GM23338 (cell line): ENCODE measurements at regions not wholly inside any gene's neighbourhood (a gene's known extent, or its start where the extent isn't known, plus 50 kb on each side); places are given as distances from the start of the nearest gene placed in this dataset.

ENCODE experiments used
- ATAC-seq: fragments of 200-7000 bp; cut with Tn5 transposase; 3 replicates; pipeline ENCODE4 v1.9.1; 2020
- DNase-seq: peaks from one replicate; pipeline ENCODE4 v3.0.0-alpha.2; 2015; ENCODE audit warnings: low spot score
- H2AFZ ChIP-seq: fragments of 200-600 bp; sonication (generic); 2 replicates; pipeline ENCODE4 v1.8.0; 2016; ENCODE audit warnings: antibody characterized with exemption, mild to moderate bottlenecking, moderate library complexity
- H3F3A ChIP-seq: fragments of 200-600 bp; sonication (generic); replicated peaks from 2 replicates; pipeline ENCODE4 v1.8.0; 2017; ENCODE audit warnings: antibody characterized with exemption, mixed run types, low read depth
- H3K27ac ChIP-seq: fragments of 200-600 bp; sonication (generic); 2 replicates; pipeline ENCODE4 v1.6.1; 2016; ENCODE audit warnings: low read depth
- H3K27me3 ChIP-seq: fragments of 200-600 bp; sonication (generic); 2 replicates; pipeline ENCODE4 v1.8.0; 2016; ENCODE audit warnings: mild to moderate bottlenecking, mixed run types, moderate library complexity; ENCODE audit not compliant: insufficient read depth
- H3K36me3 ChIP-seq: fragments of 200-600 bp; sonication (generic); 2 replicates; pipeline ENCODE4 v1.8.0; 2016; ENCODE audit warnings: mild to moderate bottlenecking; ENCODE audit not compliant: insufficient read depth
- H3K4me1 ChIP-seq: fragments of 200-600 bp; sonication (generic); 2 replicates; pipeline ENCODE4 v1.8.0; 2016; ENCODE audit warnings: mild to moderate bottlenecking, moderate library complexity; ENCODE audit not compliant: insufficient read depth
- H3K4me2 ChIP-seq: fragments of 200-600 bp; sonication (generic); 2 replicates; pipeline ENCODE4 v1.7.1; 2017; ENCODE audit warnings: mixed run types
- H3K4me3 ChIP-seq: fragments of 200-600 bp; sonication (generic); 2 replicates; pipeline ENCODE4 v1.6.1; 2016; ENCODE audit warnings: mixed run types
- H3K79me2 ChIP-seq: fragments of 200-600 bp; sonication (generic); replicated peaks from 2 replicates; pipeline ENCODE4 v1.8.0; 2017; ENCODE audit warnings: mild to moderate bottlenecking; ENCODE audit not compliant: insufficient read depth
- H3K9me2 ChIP-seq: fragments of 200-600 bp; sonication (generic); 2 replicates; pipeline ENCODE4 v1.8.0; 2017; ENCODE audit not compliant: insufficient read depth
- H4K20me1 ChIP-seq: fragments of 200-600 bp; sonication (generic); replicated peaks from 2 replicates; pipeline ENCODE4 v1.8.0; 2017; ENCODE audit warnings: mild to moderate bottlenecking; ENCODE audit not compliant: insufficient read depth
- H3K27ac Mint-ChIP-seq: 2 replicates; pipeline ENCODE4 v1.8.0; 2020; ENCODE audit warnings: inconsistent platforms, mild to moderate bottlenecking, moderate library complexity, mixed read lengths
- H3K27me3 Mint-ChIP-seq: 3 replicates; pipeline ENCODE4 v1.8.0; 2022; ENCODE audit warnings: low read depth, mild to moderate bottlenecking, moderate library complexity, mixed read lengths, inconsistent platforms; ENCODE audit not compliant: insufficient read depth, poor library complexity
- H3K36me3 Mint-ChIP-seq: 3 replicates; pipeline ENCODE4 v1.8.0; 2021; ENCODE audit warnings: low read depth, mild to moderate bottlenecking, inconsistent platforms, moderate library complexity, mixed read lengths
- H3K4me1 Mint-ChIP-seq: 3 replicates; pipeline ENCODE4 v1.8.0; 2020; ENCODE audit warnings: mild to moderate bottlenecking, inconsistent platforms, mixed read lengths
- H3K4me3 Mint-ChIP-seq: 3 replicates; pipeline ENCODE4 v1.8.0; 2021; ENCODE audit warnings: moderate library complexity, mild to moderate bottlenecking, inconsistent platforms, mixed read lengths
- H3K9me3 Mint-ChIP-seq: 3 replicates; pipeline ENCODE4 v1.8.0; 2020; ENCODE audit warnings: moderate library complexity, mild to moderate bottlenecking, inconsistent platforms, mixed read lengths
- CREB1 ChIP-seq: fragments of 250-450 bp; sonication (Bioruptor Pico); IDR thresholded peaks from 2 replicates; pipeline ENCODE4 v1.5.0; 2020; ENCODE audit warnings: low read depth, mild to moderate bottlenecking, moderate library complexity
- EZH2 ChIP-seq: fragments of 200-600 bp; sonication (generic); IDR thresholded peaks from one replicate; pipeline ENCODE4 v1.8.0; 2017; ENCODE audit warnings: antibody characterized with exemption, mild to moderate bottlenecking, low read depth; ENCODE audit not compliant: unreplicated experiment
- EZH2phosphoT487 ChIP-seq: fragments of 200-600 bp; sonication (generic); IDR thresholded peaks from one replicate; pipeline ENCODE4 v1.8.1; 2018; ENCODE audit warnings: antibody characterized with exemption; ENCODE audit not compliant: unreplicated experiment
- JUNB ChIP-seq: IDR thresholded peaks from one replicate; pipeline ENCODE4 v1.6.1; 2016; ENCODE audit warnings: antibody characterized with exemption; ENCODE audit not compliant: unreplicated experiment
- NANOG ChIP-seq: IDR thresholded peaks from 2 replicates; pipeline ENCODE4 v1.6.1; 2016; ENCODE audit warnings: antibody characterized with exemption, borderline replicate concordance
- POLR2AphosphoS5 ChIP-seq: IDR thresholded peaks from 2 replicates; pipeline ENCODE4 v1.6.1; 2016; ENCODE audit warnings: antibody characterized with exemption, low read depth
- STAT1 ChIP-seq: IDR thresholded peaks from one replicate; pipeline ENCODE4 v1.6.1; 2016; ENCODE audit warnings: antibody characterized with exemption; ENCODE audit not compliant: unreplicated experiment
- ZNF114 ChIP-seq: fragments of 250-450 bp; sonication (Bioruptor Pico); IDR thresholded peaks from 2 replicates; pipeline ENCODE4 v1.5.0; 2020; ENCODE audit warnings: mild to moderate bottlenecking, moderate library complexity
- ZNF331 ChIP-seq: fragments of 250-450 bp; sonication (Bioruptor Pico); IDR thresholded peaks from 2 replicates; pipeline ENCODE4 v1.5.0; 2020; ENCODE audit warnings: low read depth, mild to moderate bottlenecking, moderate library complexity
- TF ChIP-seq, protein P1 (sequence below), 2 experiments: fragments of 200-600 bp in 1 of 2; sonication (generic) in 1 of 2; conservative IDR thresholded peaks; 2 replicates each; pipeline versions ENCODE4 v1.5.1 to v1.6.1; 2016 to 2017; ENCODE audit warnings: antibody characterized with exemption in 2 of 2, low read depth in 2 of 2, mild to moderate bottlenecking in 2 of 2, moderate library complexity in 1 of 2
- TF ChIP-seq, protein P2 (sequence below): fragments of 250-450 bp; sonication (Bioruptor Pico); IDR thresholded peaks from 2 replicates; pipeline ENCODE4 v1.5.0; 2020; ENCODE audit warnings: mild to moderate bottlenecking, moderate library complexity
- TF ChIP-seq, protein P3 (sequence below): IDR thresholded peaks from one replicate; pipeline ENCODE4 v1.6.1; 2018; ENCODE audit warnings: antibody characterized with exemption; ENCODE audit not compliant: unreplicated experiment
- TF ChIP-seq, protein P4 (sequence below): IDR thresholded peaks from 2 replicates; pipeline ENCODE4 v1.6.1; 2016; ENCODE audit warnings: antibody characterized with exemption

DNA sequence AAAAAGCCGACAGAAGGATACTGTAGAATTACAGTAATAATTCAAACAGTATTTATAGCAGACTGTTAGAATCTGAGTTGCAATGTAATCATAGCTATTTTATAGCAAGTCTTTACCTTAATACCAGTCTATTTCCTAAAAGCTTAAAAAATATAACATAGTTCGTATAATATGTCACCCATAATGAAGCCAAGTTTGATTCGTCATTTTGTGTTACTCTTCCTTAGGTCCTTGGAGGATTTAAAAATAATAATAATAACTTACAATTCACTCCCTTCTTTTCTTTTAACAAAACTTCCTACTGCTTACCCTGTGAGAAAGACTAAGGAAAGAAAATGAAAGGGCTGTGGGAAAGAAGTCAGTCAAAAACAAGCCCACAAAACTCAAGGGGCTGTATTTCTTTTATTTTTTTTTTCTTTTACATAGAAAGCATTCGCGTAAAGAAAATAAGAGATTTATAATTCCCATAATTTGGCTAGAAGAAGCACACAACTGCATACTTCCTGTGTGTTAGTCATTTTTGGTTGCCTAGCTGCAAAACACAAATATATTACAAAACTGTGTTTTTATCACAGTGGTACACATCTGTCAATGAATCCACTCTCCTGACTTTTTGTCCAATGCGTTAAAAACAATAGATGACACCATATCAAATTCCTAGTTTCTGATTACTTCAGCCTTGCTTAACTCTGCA is 187.2 kb upstream of the CELF2 start:
- H3K79me2 ChIP-seq: no peaks in the 10 kb centered on the region
- peak overlapping the region; percentile 36; the same call in 1 of the 2 replicates for H2AFZ ChIP-seq
- Mint-ChIP-seq H3K27ac (no peak overlapping the region), H3K9me3 (no peaks in the 10 kb centered on the region), H3K4me3 (no peak overlapping the region), H3K27me3 (no peaks in the 10 kb centered on the region), H3K4me1 (peaks cover 10% of the 10 kb centered on the region; the same call in 2 of the 3 replicates), H3K36me3 (no peaks in the 10 kb centered on the region)
- no peak overlapping the region for H3K4me2 ChIP-seq
- TF ChIP-seq, protein P1, sequence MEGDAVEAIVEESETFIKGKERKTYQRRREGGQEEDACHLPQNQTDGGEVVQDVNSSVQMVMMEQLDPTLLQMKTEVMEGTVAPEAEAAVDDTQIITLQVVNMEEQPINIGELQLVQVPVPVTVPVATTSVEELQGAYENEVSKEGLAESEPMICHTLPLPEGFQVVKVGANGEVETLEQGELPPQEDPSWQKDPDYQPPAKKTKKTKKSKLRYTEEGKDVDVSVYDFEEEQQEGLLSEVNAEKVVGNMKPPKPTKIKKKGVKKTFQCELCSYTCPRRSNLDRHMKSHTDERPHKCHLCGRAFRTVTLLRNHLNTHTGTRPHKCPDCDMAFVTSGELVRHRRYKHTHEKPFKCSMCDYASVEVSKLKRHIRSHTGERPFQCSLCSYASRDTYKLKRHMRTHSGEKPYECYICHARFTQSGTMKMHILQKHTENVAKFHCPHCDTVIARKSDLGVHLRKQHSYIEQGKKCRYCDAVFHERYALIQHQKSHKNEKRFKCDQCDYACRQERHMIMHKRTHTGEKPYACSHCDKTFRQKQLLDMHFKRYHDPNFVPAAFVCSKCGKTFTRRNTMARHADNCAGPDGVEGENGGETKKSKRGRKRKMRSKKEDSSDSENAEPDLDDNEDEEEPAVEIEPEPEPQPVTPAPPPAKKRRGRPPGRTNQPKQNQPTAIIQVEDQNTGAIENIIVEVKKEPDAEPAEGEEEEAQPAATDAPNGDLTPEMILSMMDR (conservative IDR thresholded peaks at IDR 0.05; ENCODE audit: low read depth in 2 of 2): no peak
- TF ChIP-seq NANOG (no peak), POLR2AphosphoS5 (no peak), JUNB (no peak), EZH2phosphoT487 (no peak), STAT1 (no peak), ZNF331 (CRISPR knock-in tag) (no peak), ZNF114 (CRISPR knock-in tag) (no peak), EZH2 (no peak), CREB1 (CRISPR knock-in tag) (no peak)
- TF ChIP-seq, protein P2, sequence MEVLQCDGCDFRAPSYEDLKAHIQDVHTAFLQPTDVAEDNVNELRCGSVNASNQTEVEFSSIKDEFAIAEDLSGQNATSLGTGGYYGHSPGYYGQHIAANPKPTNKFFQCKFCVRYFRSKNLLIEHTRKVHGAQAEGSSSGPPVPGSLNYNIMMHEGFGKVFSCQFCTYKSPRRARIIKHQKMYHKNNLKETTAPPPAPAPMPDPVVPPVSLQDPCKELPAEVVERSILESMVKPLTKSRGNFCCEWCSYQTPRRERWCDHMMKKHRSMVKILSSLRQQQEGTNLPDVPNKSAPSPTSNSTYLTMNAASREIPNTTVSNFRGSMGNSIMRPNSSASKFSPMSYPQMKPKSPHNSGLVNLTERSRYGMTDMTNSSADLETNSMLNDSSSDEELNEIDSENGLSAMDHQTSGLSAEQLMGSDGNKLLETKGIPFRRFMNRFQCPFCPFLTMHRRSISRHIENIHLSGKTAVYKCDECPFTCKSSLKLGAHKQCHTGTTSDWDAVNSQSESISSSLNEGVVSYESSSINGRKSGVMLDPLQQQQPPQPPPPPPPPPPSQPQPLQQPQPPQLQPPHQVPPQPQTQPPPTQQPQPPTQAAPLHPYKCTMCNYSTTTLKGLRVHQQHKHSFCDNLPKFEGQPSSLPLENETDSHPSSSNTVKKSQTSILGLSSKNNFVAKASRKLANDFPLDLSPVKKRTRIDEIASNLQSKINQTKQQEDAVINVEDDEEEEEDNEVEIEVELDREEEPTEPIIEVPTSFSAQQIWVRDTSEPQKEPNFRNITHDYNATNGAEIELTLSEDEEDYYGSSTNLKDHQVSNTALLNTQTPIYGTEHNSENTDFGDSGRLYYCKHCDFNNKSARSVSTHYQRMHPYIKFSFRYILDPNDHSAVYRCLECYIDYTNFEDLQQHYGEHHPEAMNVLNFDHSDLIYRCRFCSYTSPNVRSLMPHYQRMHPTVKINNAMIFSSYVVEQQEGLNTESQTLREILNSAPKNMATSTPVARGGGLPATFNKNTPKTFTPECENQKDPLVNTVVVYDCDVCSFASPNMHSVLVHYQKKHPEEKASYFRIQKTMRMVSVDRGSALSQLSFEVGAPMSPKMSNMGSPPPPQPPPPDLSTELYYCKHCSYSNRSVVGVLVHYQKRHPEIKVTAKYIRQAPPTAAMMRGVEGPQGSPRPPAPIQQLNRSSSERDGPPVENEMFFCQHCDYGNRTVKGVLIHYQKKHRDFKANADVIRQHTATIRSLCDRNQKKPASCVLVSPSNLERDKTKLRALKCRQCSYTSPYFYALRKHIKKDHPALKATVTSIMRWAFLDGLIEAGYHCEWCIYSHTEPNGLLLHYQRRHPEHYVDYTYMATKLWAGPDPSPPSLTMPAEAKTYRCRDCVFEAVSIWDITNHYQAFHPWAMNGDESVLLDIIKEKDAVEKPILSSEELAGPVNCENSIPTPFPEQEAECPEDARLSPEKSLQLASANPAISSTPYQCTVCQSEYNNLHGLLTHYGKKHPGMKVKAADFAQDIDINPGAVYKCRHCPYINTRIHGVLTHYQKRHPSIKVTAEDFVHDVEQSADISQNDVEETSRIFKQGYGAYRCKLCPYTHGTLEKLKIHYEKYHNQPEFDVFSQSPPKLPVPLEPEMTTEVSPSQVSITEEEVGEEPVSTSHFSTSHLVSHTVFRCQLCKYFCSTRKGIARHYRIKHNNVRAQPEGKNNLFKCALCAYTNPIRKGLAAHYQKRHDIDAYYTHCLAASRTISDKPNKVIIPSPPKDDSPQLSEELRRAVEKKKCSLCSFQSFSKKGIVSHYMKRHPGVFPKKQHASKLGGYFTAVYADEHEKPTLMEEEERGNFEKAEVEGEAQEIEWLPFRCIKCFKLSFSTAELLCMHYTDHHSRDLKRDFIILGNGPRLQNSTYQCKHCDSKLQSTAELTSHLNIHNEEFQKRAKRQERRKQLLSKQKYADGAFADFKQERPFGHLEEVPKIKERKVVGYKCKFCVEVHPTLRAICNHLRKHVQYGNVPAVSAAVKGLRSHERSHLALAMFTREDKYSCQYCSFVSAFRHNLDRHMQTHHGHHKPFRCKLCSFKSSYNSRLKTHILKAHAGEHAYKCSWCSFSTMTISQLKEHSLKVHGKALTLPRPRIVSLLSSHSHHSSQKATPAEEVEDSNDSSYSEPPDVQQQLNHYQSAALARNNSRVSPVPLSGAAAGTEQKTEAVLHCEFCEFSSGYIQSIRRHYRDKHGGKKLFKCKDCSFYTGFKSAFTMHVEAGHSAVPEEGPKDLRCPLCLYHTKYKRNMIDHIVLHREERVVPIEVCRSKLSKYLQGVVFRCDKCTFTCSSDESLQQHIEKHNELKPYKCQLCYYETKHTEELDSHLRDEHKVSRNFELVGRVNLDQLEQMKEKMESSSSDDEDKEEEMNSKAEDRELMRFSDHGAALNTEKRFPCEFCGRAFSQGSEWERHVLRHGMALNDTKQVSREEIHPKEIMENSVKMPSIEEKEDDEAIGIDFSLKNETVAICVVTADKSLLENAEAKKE (CRISPR knock-in tag): no peak
- TF ChIP-seq, protein P3, sequence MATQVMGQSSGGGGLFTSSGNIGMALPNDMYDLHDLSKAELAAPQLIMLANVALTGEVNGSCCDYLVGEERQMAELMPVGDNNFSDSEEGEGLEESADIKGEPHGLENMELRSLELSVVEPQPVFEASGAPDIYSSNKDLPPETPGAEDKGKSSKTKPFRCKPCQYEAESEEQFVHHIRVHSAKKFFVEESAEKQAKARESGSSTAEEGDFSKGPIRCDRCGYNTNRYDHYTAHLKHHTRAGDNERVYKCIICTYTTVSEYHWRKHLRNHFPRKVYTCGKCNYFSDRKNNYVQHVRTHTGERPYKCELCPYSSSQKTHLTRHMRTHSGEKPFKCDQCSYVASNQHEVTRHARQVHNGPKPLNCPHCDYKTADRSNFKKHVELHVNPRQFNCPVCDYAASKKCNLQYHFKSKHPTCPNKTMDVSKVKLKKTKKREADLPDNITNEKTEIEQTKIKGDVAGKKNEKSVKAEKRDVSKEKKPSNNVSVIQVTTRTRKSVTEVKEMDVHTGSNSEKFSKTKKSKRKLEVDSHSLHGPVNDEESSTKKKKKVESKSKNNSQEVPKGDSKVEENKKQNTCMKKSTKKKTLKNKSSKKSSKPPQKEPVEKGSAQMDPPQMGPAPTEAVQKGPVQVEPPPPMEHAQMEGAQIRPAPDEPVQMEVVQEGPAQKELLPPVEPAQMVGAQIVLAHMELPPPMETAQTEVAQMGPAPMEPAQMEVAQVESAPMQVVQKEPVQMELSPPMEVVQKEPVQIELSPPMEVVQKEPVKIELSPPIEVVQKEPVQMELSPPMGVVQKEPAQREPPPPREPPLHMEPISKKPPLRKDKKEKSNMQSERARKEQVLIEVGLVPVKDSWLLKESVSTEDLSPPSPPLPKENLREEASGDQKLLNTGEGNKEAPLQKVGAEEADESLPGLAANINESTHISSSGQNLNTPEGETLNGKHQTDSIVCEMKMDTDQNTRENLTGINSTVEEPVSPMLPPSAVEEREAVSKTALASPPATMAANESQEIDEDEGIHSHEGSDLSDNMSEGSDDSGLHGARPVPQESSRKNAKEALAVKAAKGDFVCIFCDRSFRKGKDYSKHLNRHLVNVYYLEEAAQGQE: no peak
- TF ChIP-seq, protein P4, sequence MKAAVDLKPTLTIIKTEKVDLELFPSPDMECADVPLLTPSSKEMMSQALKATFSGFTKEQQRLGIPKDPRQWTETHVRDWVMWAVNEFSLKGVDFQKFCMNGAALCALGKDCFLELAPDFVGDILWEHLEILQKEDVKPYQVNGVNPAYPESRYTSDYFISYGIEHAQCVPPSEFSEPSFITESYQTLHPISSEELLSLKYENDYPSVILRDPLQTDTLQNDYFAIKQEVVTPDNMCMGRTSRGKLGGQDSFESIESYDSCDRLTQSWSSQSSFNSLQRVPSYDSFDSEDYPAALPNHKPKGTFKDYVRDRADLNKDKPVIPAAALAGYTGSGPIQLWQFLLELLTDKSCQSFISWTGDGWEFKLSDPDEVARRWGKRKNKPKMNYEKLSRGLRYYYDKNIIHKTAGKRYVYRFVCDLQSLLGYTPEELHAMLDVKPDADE: no peak
- H3K4me1 ChIP-seq: peaks cover 3% of the 10 kb centered on the region; the same call in 1 of the 2 replicates
- H3K27me3 ChIP-seq: no peaks in the 10 kb centered on the region
- H3K9me2 ChIP-seq: no peaks in the 10 kb centered on the region
- no peak overlapping the region for H3K4me3 ChIP-seq
- no peak overlapping the region for H3K27ac ChIP-seq
- DNase-seq: no peak
- no peaks in the 10 kb centered on the region for H4K20me1 ChIP-seq
- H3F3A ChIP-seq: no peaks in the 10 kb centered on the region
- ATAC-seq: no peak
- H3K36me3 ChIP-seq: no peaks in the 10 kb centered on the region
